Trophoblast cell (in vitro differentiated cells and primary cell): ENCODE measurements at regions not wholly inside any gene's neighbourhood (a gene's known extent, or its start where the extent isn't known, plus 50 kb on each side); places are given as distances from the start of the nearest gene placed in this dataset.

ENCODE experiments used
- DNase-seq, 2 donors: peaks; one replicate each; pipeline ENCODE4 v3.0.0-alpha.2; 2016
- H2AFZ ChIP-seq: 2 replicates; pipeline ENCODE4 v1.6.1; 2013; ENCODE audit warnings: low read length, moderate library complexity, mild to moderate bottlenecking; ENCODE audit not compliant: insufficient read depth, poor library complexity
- H2AK5ac ChIP-seq: 2 replicates; pipeline ENCODE4 v1.6.1; 2013; ENCODE audit warnings: mild to moderate bottlenecking, low read length
- H2BK120ac ChIP-seq: 2 replicates; pipeline ENCODE4 v1.6.1; 2013; ENCODE audit warnings: low read length, mild to moderate bottlenecking, moderate library complexity; ENCODE audit not compliant: insufficient read depth, poor library complexity
- H2BK12ac ChIP-seq: 2 replicates; pipeline ENCODE4 v1.6.1; 2013; ENCODE audit warnings: mild to moderate bottlenecking, low read length, moderate library complexity
- H2BK5ac ChIP-seq: 2 replicates; pipeline ENCODE4 v1.6.1; 2013; ENCODE audit warnings: low read length, low read depth, moderate library complexity, mild to moderate bottlenecking; ENCODE audit not compliant: poor library complexity
- H3K14ac ChIP-seq: 2 replicates; pipeline ENCODE4 v1.6.1; 2013; ENCODE audit warnings: mild to moderate bottlenecking, low read length
- H3K18ac ChIP-seq: 2 replicates; pipeline ENCODE4 v1.6.1; 2013; ENCODE audit warnings: mild to moderate bottlenecking, low read length
- H3K23ac ChIP-seq: 2 replicates; pipeline ENCODE4 v1.6.1; 2013; ENCODE audit warnings: low read length
- H3K27ac ChIP-seq: 2 replicates; pipeline ENCODE4 v1.5.1; 2013; ENCODE audit warnings: low read depth, mild to moderate bottlenecking, inconsistent platforms, low read length, moderate library complexity
- H3K27me3 ChIP-seq: 2 replicates; pipeline ENCODE4 v1.6.1; 2013; ENCODE audit warnings: inconsistent platforms, mild to moderate bottlenecking, low read length, moderate library complexity; ENCODE audit not compliant: insufficient read depth
- H3K36me3 ChIP-seq, 2 experiments: 1 replicate in 1 of 2; 2 replicates in 1 of 2; pipeline ENCODE4 v1.6.1; 2013; ENCODE audit warnings: low read length in 2 of 2, mild to moderate bottlenecking in 2 of 2, moderate library complexity in 1 of 2; ENCODE audit not compliant: insufficient read depth in 2 of 2, control insufficient read depth in 1 of 2
- H3K4ac ChIP-seq: 2 replicates; pipeline ENCODE4 v1.6.1; 2013; ENCODE audit warnings: low read depth, mild to moderate bottlenecking, low read length, moderate library complexity
- H3K4me1 ChIP-seq, 2 experiments: 1 replicate in 1 of 2; 2 replicates in 1 of 2; pipeline ENCODE4 v1.6.1; 2013; ENCODE audit warnings: low read length in 2 of 2, mild to moderate bottlenecking in 2 of 2, moderate library complexity in 1 of 2; ENCODE audit not compliant: insufficient read depth in 2 of 2, control insufficient read depth in 1 of 2
- H3K4me2 ChIP-seq: 2 replicates; pipeline ENCODE4 v1.6.1; 2013; ENCODE audit warnings: inconsistent platforms, mild to moderate bottlenecking, low read length, moderate library complexity
- H3K4me3 ChIP-seq: 2 replicates; pipeline ENCODE4 v1.5.1; 2013; ENCODE audit warnings: mild to moderate bottlenecking, low read depth, low read length, inconsistent platforms
- H3K79me1 ChIP-seq: one replicate; pipeline ENCODE4 v1.6.1; 2013; ENCODE audit warnings: low read length
- H3K79me2 ChIP-seq: 2 replicates; pipeline ENCODE4 v1.6.1; 2013; ENCODE audit warnings: low read length, mild to moderate bottlenecking; ENCODE audit not compliant: control insufficient read depth, insufficient read depth, poor library complexity
- H3K9ac ChIP-seq: 2 replicates; pipeline ENCODE4 v1.6.1; 2013; ENCODE audit warnings: mild to moderate bottlenecking, low read length
- H3K9me3 ChIP-seq: 2 replicates; pipeline ENCODE4 v1.6.1; 2013; ENCODE audit warnings: low read depth, mild to moderate bottlenecking, control low read depth, inconsistent platforms, low read length; ENCODE audit not compliant: insufficient read depth
- H4K12ac ChIP-seq: 2 replicates; pipeline ENCODE4 v1.6.1; 2013; ENCODE audit warnings: low read depth, mild to moderate bottlenecking, low read length, moderate library complexity
- H4K8ac ChIP-seq: 2 replicates; pipeline ENCODE4 v1.6.1; 2013; ENCODE audit warnings: low read depth, mild to moderate bottlenecking, low read length, moderate library complexity
- H4K91ac ChIP-seq: one replicate; pipeline ENCODE4 v1.6.1; 2013; ENCODE audit warnings: low read depth, mild to moderate bottlenecking, low read length, moderate library complexity
- WGBS: extraction: QIAGEN DNeasy Blood & Tissue Kit; methylation state at CpG from one replicate; pipeline ENCODE4 v1.1.7; 2013; ENCODE audit warnings: missing lambda C conversion rate; ENCODE audit not compliant: insufficient read length, insufficient coverage; ENCODE audit errors: extremely low coverage; 5-methylcytosine and 5-hydroxymethylcytosine counted together

DNA sequence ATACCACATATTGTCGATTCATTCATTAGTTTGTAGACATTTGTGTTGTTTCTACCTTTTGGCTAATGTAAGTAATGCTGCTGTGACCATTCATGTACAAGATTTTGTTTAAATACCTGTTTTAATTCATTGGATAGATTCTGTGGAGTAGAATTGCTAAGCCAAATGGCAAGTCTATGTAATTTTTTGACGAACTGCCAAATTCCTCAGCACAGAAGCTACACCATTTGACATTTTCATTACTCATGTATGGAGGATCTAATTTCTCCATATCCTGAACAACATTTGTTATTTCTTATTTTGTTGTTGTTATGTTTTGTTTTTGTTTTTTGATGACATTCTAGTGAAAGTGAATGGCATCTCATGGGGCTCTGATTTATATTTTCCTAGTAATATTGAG, 1351.3 kb upstream of the SORCS1 start:
- Histone ChIP-seq H3K4me1 (no peaks in the 10 kb centered on the region), H3K4me3 (no peak overlapping the region), H3K14ac (no peak overlapping the region), H3K9me3 (peaks cover 3% of the 10 kb centered on the region), H3K18ac (no peak overlapping the region), H2BK12ac (no peak overlapping the region), H4K12ac (no peak overlapping the region), H2AK5ac (no peak overlapping the region), H3K9ac (no peak overlapping the region), H2AFZ (no peak overlapping the region), H2BK120ac (no peak overlapping the region), H3K4ac (no peak overlapping the region), H3K36me3 (no peaks in the 10 kb centered on the region), H3K79me1 (no peaks in the 10 kb centered on the region), H2BK5ac (no peak overlapping the region), H3K4me2 (no peak overlapping the region), H3K27ac (no peak overlapping the region), H3K79me2 (no peaks in the 10 kb centered on the region), H3K23ac (no peak overlapping the region), H4K8ac (no peak overlapping the region), H4K91ac (no peak overlapping the region), H3K27me3 (no peaks in the 10 kb centered on the region)
- no peak for DNase-seq
- no CpG with 5 or more reads among the region's 2 CpGs for WGBS

GRCh38 chr10:108500396-108500795, 1335.9 kb upstream of the SORCS1 start:
- Histone ChIP-seq H3K4me1 (no peaks in the 10 kb centered on the region), H3K9ac (no peak overlapping the region), H3K4ac (no peak overlapping the region), H3K79me2 (no peaks in the 10 kb centered on the region), H4K91ac (no peak overlapping the region), H3K23ac (no peak overlapping the region), H3K14ac (no peak overlapping the region), H3K4me3 (no peak overlapping the region), H3K27me3 (no peaks in the 10 kb centered on the region), H3K9me3 (peaks cover 3% of the 10 kb centered on the region), H2BK5ac (no peak overlapping the region), H3K4me2 (no peak overlapping the region), H4K8ac (no peak overlapping the region), H3K36me3 (no peaks in the 10 kb centered on the region), H2BK120ac (no peak overlapping the region), H4K12ac (no peak overlapping the region), H3K18ac (no peak overlapping the region), H3K79me1 (no peaks in the 10 kb centered on the region), H2BK12ac (no peak overlapping the region), H2AK5ac (no peak overlapping the region), H2AFZ (no peak overlapping the region), H3K27ac (no peak overlapping the region)
- no peak for DNase-seq
- no CpG with 5 or more reads among the region's 3 CpGs for WGBS

GRCh38 chr10:108496106-108496505, 1331.6 kb upstream of the SORCS1 start:
- no peak overlapping the region for H3K27ac ChIP-seq
- no peaks in the 10 kb centered on the region for H3K4me1 ChIP-seq
- no peak overlapping the region for H2AFZ ChIP-seq
- H2BK120ac ChIP-seq = no peak overlapping the region
- H3K23ac ChIP-seq = no peak overlapping the region
- H3K14ac ChIP-seq = no peak overlapping the region
- no peak overlapping the region for H3K4me3 ChIP-seq
- no peak overlapping the region for H3K4ac ChIP-seq
- H3K4me2 ChIP-seq = no peak overlapping the region
- no peak for DNase-seq
- no peak overlapping the region for H4K91ac ChIP-seq
- H3K18ac ChIP-seq = no peak overlapping the region
- no peak overlapping the region for H2BK5ac ChIP-seq
- H3K9me3 ChIP-seq = no peaks in the 10 kb centered on the region
- H2BK12ac ChIP-seq = no peak overlapping the region
- no peaks in the 10 kb centered on the region for H3K36me3 ChIP-seq
- H3K79me1 ChIP-seq = no peaks in the 10 kb centered on the region
- H2AK5ac ChIP-seq = no peak overlapping the region
- H4K8ac ChIP-seq = no peak overlapping the region
- no peaks in the 10 kb centered on the region for H3K79me2 ChIP-seq
- H4K12ac ChIP-seq = no peak overlapping the region
- H3K9ac ChIP-seq = no peak overlapping the region
- H3K27me3 ChIP-seq = no peaks in the 10 kb centered on the region

DNA sequence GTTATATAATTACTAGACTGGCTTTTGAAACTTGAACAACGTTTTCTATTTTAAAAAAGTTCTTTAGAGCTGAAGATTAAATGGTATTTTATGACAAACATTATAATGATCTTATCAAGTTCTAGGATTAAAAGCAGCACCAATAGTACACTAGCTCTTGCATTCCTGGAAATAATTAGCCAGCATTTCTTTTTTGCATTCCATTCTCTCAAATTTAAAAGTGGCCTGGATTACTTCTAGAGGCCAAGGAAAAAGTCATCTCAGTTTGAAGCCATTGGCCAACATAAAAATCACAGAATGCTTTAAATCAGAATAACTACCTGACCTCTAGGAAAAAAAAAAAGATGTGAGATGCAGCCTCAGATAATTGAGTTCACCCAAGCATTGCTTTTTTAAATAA, 1326.4 kb upstream of the SORCS1 start:
- WGBS = no CpG with 5 or more reads among the region's 1 CpG
- Histone ChIP-seq H2AFZ (no peak overlapping the region), H3K14ac (no peak overlapping the region), H3K27ac (no peak overlapping the region), H2BK5ac (no peak overlapping the region), H2AK5ac (no peak overlapping the region), H3K4me3 (no peak overlapping the region), H3K23ac (no peak overlapping the region), H4K8ac (no peak overlapping the region), H3K79me2 (no peaks in the 10 kb centered on the region), H3K79me1 (no peaks in the 10 kb centered on the region), H3K9me3 (no peaks in the 10 kb centered on the region), H4K91ac (no peak overlapping the region), H3K9ac (no peak overlapping the region), H4K12ac (no peak overlapping the region), H3K18ac (no peak overlapping the region), H3K36me3 (no peaks in the 10 kb centered on the region), H2BK120ac (no peak overlapping the region), H3K4me1 (no peaks in the 10 kb centered on the region), H3K4me2 (no peak overlapping the region), H2BK12ac (no peak overlapping the region), H3K4ac (no peak overlapping the region), H3K27me3 (no peaks in the 10 kb centered on the region)
- no peak for DNase-seq
